K562 (cell line): ENCODE measurements at regions not wholly inside any gene's neighbourhood (a gene's known extent, or its start where the extent isn't known, plus 50 kb on each side); places are given as distances from the start of the nearest gene placed in this dataset.

Experiments used
- CC2D1A ChIP-seq: fragments of 450-650 bp; IDR thresholded peaks from 2 replicates; pipeline ENCODE4 v1.6.1; 2017; ENCODE audit warnings: mild to moderate bottlenecking
- MXI1 ChIP-seq: IDR thresholded peaks from 2 replicates; pipeline ENCODE4 v1.6.1; 2011; ENCODE audit warnings: low read depth, mild to moderate bottlenecking, improper control_type of control experiment, low read length
- NCOA4 ChIP-seq: fragments of 450-650 bp; IDR thresholded peaks from 2 replicates; pipeline ENCODE4 v1.6.1; 2018; ENCODE audit warnings: mild to moderate bottlenecking; ENCODE audit not compliant: partially characterized antibody
- NR2C2 ChIP-seq, 2 experiments: fragments of 200-800 bp in 1 of 2; sonication (Bioruptor generic) in 1 of 2; sonication (generic) in 1 of 2; formaldehyde crosslinking in 1 of 2; IDR thresholded peaks; 2 replicates each; pipeline versions ENCODE4 v1.6.1 to v1.8.0; 2016 to 2022; ENCODE audit warnings: mild to moderate bottlenecking in 1 of 2, missing compliant biosample characterization in 1 of 2, missing genetic modification characterization in 1 of 2, missing genetic modification reagents in 1 of 2
- NR3C1 ChIP-seq: sonication (generic); formaldehyde crosslinking; IDR thresholded peaks from 2 replicates; pipeline ENCODE4 v1.8.1; 2022; ENCODE audit warnings: missing genetic modification reagents
- POLR3A ChIP-seq: IDR thresholded peaks from 2 replicates; pipeline ENCODE4 v1.6.1; 2011; ENCODE audit warnings: borderline replicate concordance, mild to moderate bottlenecking, moderate library complexity; ENCODE audit not compliant: insufficient read length, insufficient read depth; ENCODE audit errors: extremely low read depth
- POLR3G ChIP-seq: IDR thresholded peaks from 2 replicates; pipeline ENCODE4 v1.6.1; 2011; ENCODE audit not compliant: insufficient read length, insufficient replicate concordance; ENCODE audit errors: extremely low read depth
- RBM25 ChIP-seq: fragments of 200-400 bp; formaldehyde crosslinking; IDR thresholded peaks from 2 replicates; pipeline ENCODE4 v1.6.1; 2018; ENCODE audit warnings: low read length, low read depth, moderate library complexity; ENCODE audit not compliant: severe bottlenecking
- TAF1 ChIP-seq: IDR thresholded peaks from 2 replicates; pipeline ENCODE4 v1.6.1; 2011; ENCODE audit warnings: mild to moderate bottlenecking, low read length, moderate library complexity; ENCODE audit not compliant: insufficient read depth, control insufficient read depth, severe bottlenecking; ENCODE audit errors: extremely low read depth
- TCF7 ChIP-seq: sonication (generic); IDR thresholded peaks from 2 replicates; pipeline ENCODE4 v1.6.1; 2016; ENCODE audit warnings: antibody characterized with exemption, borderline replicate concordance
- TRIM28 ChIP-seq: fragments of 450-650 bp; IDR thresholded peaks from 2 replicates; pipeline ENCODE4 v1.6.1; 2017
- XRCC4 ChIP-seq: IDR thresholded peaks from one replicate; pipeline ENCODE4 v1.6.1; 2011; ENCODE audit not compliant: insufficient read depth, insufficient read length; ENCODE audit errors: extremely low read depth
- ZNF174 ChIP-seq: fragments of 250-450 bp; sonication (Bioruptor Pico); IDR thresholded peaks from 2 replicates; pipeline ENCODE4 v1.4.0; 2020; ENCODE audit warnings: mild to moderate bottlenecking
- ZNF444 ChIP-seq: fragments of 250-450 bp; sonication (Bioruptor Pico); IDR thresholded peaks from 2 replicates; pipeline ENCODE4 v1.4.0; 2020; ENCODE audit warnings: mild to moderate bottlenecking, moderate library complexity
- ZSCAN32 ChIP-seq: fragments of 450-650 bp; formaldehyde crosslinking; IDR thresholded peaks from 2 replicates; pipeline ENCODE4 v1.4.0; 2020; ENCODE audit warnings: mild to moderate bottlenecking, moderate library complexity
- TF ChIP-seq, protein P1 (sequence below), 2 experiments: fragments of 450-650 bp in 1 of 2; sonication (generic) in 1 of 2; formaldehyde crosslinking in 1 of 2; IDR thresholded peaks; 2 replicates each; pipeline versions ENCODE4 v1.7.1 to v1.9.0; 2016 to 2022; ENCODE audit warnings: inconsistent platforms in 1 of 2, mild to moderate bottlenecking in 1 of 2, missing genetic modification reagents in 1 of 2
- TF ChIP-seq, protein P2 (sequence below): fragments of 450-650 bp; formaldehyde crosslinking; IDR thresholded peaks from 2 replicates; pipeline ENCODE4 v1.4.0; 2022; ENCODE audit warnings: missing genetic modification characterization
- TF ChIP-seq, protein P3 (sequence below): fragments of 450-650 bp; formaldehyde crosslinking; IDR thresholded peaks from 2 replicates; pipeline ENCODE4 v1.4.0; 2022; ENCODE audit warnings: missing genetic modification characterization

DNA sequence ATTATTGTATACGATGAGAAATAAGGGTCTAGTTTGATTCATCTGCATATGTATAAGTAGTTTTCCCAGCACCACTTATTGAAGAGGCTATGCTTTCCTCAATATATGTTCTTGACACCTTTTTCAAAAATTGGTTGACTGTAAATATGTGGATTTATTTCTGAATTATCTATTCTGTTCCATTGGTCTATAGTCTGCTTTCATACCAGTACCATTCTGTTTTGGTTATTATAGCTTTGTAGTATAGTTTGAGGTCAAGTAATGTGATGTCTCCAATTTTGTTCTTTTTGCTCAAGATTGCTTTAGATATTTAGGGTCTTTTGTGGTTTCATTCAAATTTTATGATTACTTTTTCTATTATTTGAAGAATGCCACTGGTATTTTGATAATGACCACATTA is 103.8 kb upstream of the LIPC start (continued):
- TF ChIP-seq, protein P1, sequence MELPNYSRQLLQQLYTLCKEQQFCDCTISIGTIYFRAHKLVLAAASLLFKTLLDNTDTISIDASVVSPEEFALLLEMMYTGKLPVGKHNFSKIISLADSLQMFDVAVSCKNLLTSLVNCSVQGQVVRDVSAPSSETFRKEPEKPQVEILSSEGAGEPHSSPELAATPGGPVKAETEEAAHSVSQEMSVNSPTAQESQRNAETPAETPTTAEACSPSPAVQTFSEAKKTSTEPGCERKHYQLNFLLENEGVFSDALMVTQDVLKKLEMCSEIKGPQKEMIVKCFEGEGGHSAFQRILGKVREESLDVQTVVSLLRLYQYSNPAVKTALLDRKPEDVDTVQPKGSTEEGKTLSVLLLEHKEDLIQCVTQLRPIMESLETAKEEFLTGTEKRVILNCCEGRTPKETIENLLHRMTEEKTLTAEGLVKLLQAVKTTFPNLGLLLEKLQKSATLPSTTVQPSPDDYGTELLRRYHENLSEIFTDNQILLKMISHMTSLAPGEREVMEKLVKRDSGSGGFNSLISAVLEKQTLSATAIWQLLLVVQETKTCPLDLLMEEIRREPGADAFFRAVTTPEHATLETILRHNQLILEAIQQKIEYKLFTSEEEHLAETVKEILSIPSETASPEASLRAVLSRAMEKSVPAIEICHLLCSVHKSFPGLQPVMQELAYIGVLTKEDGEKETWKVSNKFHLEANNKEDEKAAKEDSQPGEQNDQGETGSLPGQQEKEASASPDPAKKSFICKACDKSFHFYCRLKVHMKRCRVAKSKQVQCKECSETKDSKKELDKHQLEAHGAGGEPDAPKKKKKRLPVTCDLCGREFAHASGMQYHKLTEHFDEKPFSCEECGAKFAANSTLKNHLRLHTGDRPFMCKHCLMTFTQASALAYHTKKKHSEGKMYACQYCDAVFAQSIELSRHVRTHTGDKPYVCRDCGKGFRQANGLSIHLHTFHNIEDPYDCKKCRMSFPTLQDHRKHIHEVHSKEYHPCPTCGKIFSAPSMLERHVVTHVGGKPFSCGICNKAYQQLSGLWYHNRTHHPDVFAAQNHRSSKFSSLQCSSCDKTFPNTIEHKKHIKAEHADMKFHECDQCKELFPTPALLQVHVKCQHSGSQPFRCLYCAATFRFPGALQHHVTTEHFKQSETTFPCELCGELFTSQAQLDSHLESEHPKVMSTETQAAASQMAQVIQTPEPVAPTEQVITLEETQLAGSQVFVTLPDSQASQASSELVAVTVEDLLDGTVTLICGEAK (IDR thresholded peaks at IDR 0.05) = no peak
- TF ChIP-seq, protein P1 (CRISPR knock-in tag; IDR thresholded peaks at IDR 0.05) = no peak
- TF ChIP-seq ZNF174 (CRISPR knock-in tag) (no peak), RBM25 (peak; percentile 89), POLR3A (no peak), ZSCAN32 (CRISPR knock-in tag) (no peak), TCF7 (no peak), POLR3G (no peak), ZNF444 (CRISPR knock-in tag) (no peak), MXI1 (no peak), NR3C1 (CRISPR knock-in tag) (no peak), NCOA4 (no peak), CC2D1A (no peak), TRIM28 (peak; percentile 79), NR2C2 (CRISPR knock-in tag; IDR thresholded peaks at IDR 0.05) (no peak), NR2C2 (tag; IDR thresholded peaks at IDR 0.05) (no peak), XRCC4 (no peak), TAF1 (no peak)
- TF ChIP-seq, protein P2, sequence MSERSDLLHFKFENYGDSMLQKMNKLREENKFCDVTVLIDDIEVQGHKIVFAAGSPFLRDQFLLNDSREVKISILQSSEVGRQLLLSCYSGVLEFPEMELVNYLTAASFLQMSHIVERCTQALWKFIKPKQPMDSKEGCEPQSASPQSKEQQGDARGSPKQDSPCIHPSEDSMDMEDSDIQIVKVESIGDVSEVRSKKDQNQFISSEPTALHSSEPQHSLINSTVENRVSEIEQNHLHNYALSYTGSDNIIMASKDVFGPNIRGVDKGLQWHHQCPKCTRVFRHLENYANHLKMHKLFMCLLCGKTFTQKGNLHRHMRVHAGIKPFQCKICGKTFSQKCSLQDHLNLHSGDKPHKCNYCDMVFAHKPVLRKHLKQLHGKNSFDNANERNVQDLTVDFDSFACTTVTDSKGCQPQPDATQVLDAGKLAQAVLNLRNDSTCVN (CRISPR knock-in tag) = no peak
- TF ChIP-seq, protein P3, sequence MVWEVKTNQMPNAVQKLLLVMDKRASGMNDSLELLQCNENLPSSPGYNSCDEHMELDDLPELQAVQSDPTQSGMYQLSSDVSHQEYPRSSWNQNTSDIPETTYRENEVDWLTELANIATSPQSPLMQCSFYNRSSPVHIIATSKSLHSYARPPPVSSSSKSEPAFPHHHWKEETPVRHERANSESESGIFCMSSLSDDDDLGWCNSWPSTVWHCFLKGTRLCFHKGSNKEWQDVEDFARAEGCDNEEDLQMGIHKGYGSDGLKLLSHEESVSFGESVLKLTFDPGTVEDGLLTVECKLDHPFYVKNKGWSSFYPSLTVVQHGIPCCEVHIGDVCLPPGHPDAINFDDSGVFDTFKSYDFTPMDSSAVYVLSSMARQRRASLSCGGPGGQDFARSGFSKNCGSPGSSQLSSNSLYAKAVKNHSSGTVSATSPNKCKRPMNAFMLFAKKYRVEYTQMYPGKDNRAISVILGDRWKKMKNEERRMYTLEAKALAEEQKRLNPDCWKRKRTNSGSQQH = no peak
